Aorta (tissue), 5 donors: ENCODE measurements at regions not wholly inside any gene's neighbourhood (a gene's known extent, or its start where the extent isn't known, plus 50 kb on each side); places are given as distances from the start of the nearest gene placed in this dataset.

Experiments
- ATAC-seq: fragments of 200-7000 bp; cut with Tn5 transposase; one replicate; pipeline ENCODE4 v1.9.1; 2022; ENCODE audit warnings: moderate library complexity; ENCODE audit not compliant: low FRiP score
- DNase-seq, 2 donors: peaks; one replicate each; pipeline ENCODE4 v3.0.0-alpha.2; 2020
- H3K27ac ChIP-seq, 2 donors: one replicate each; pipeline ENCODE4 v1.5.1; 2013; ENCODE audit warnings: low read length in 2 of 2, mild to moderate bottlenecking in 2 of 2, moderate library complexity in 2 of 2, control low read depth in 1 of 2, inconsistent platforms in 1 of 2, low read depth in 1 of 2
- H3K27me3 ChIP-seq, 2 donors: one replicate each; pipeline ENCODE4 v1.6.1; 2013; ENCODE audit warnings: control low read depth in 1 of 2, low read length in 1 of 2, mild to moderate bottlenecking in 1 of 2, moderate library complexity in 1 of 2; ENCODE audit not compliant: insufficient read depth in 2 of 2, control insufficient read depth in 1 of 2
- H3K36me3 ChIP-seq, 2 donors: one replicate each; pipeline ENCODE4 v1.6.1; 2013; ENCODE audit warnings: control low read depth in 1 of 2, low read length in 1 of 2, mild to moderate bottlenecking in 1 of 2; ENCODE audit not compliant: insufficient read depth in 2 of 2, control insufficient read depth in 1 of 2
- H3K4me1 ChIP-seq, 2 donors: one replicate each; pipeline ENCODE4 v1.6.1; 2013; ENCODE audit warnings: low read length in 2 of 2, control low read depth in 1 of 2, mild to moderate bottlenecking in 1 of 2, moderate library complexity in 1 of 2; ENCODE audit not compliant: insufficient read depth in 2 of 2, control insufficient read depth in 1 of 2
- H3K4me3 ChIP-seq, 2 donors: one replicate each; pipeline ENCODE4 v1.5.1; 2013; ENCODE audit warnings: low read length in 2 of 2, control low read depth in 1 of 2, mild to moderate bottlenecking in 1 of 2
- H3K9me3 ChIP-seq: one replicate; pipeline ENCODE4 v1.6.1; 2013; ENCODE audit warnings: mild to moderate bottlenecking, low read length; ENCODE audit not compliant: control insufficient read depth
- WGBS, 2 donors: extraction: QIAGEN DNeasy Blood & Tissue Kit; methylation state at CpG; one replicate each; pipeline ENCODE4 v1.1.7; 2013; 5-methylcytosine and 5-hydroxymethylcytosine counted together
- intact Hi-C, 2 donors: fragments of 100-400 bp; cut with DNase I; formaldehyde crosslinking; loops; one replicate each; pipeline versions ENCODE4 v1.14.2 to v1.15.0; 2022
- donor health status: healthy with polysubstance abuse.
- donor health status: Bipolar disorder and iron deficiency.
- donor health status: DM: no; HTN: no; CAD: no.
- donor health status: DM: no; HTN: no; CAD: no.
- donor health status: DM: yes; HTN: yes; CAD: no.

DNA sequence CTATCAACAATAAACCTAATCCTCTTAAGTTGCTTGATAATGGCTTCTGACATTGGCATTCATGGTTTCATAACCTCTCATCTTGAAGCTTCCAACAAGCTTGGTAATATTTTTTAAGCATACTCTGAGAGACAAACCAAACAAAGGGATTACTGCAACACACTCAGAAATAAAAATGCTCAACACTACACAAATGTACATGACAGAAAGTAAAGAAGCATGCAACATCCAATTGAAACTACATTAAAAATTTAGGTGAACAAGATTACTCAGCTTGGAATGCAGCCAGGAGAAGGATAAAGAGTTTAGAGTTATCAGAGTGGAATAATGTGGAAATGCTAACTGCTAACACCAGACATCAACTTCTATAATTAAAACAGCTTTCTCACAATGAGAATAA lies 1136.6 kb upstream of the PABPC4L start:
- no peak for ATAC-seq
- H3K27ac ChIP-seq = no peak overlapping the region
- H3K36me3 ChIP-seq = no peaks in the 10 kb centered on the region
- no peaks in the 10 kb centered on the region for H3K27me3 ChIP-seq
- no peaks in the 10 kb centered on the region for H3K9me3 ChIP-seq
- DNase-seq = no peak
- intact Hi-C loops = no loop called here
- H3K4me3 ChIP-seq = no peak overlapping the region
- H3K4me1 ChIP-seq = no peaks in the 10 kb centered on the region

DNA sequence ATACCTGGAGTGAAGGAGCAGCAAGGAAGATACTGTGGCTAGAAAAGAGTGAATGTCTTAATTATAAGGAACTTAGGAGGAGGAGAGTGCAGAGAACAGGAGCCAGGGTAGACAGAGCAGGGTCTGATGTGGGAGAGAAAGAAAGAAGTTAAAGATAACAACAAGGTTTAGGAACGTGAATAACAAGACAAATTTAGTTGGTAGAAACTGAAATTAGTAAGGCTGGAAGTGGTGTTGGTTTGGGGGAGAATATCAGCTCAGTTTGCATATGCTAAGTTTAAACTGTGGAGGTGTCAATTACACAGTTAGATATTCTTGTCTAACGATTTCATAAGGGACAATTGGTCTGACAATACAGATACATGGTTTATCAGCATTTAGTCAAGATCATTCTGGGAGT lies 1123.7 kb upstream of the PABPC4L start:
- H3K27me3 ChIP-seq = no peaks in the 10 kb centered on the region
- DNase-seq = no peak
- no peaks in the 10 kb centered on the region for H3K36me3 ChIP-seq
- H3K9me3 ChIP-seq = no peaks in the 10 kb centered on the region
- WGBS, 2 donors = 53 to 58% methylated on average over 2 of the region's 2 CpGs
- no peak overlapping the region for H3K27ac ChIP-seq
- H3K4me3 ChIP-seq = no peak overlapping the region
- no peak for ATAC-seq
- no peaks in the 10 kb centered on the region for H3K4me1 ChIP-seq
- intact Hi-C loops = no loop called here

DNA sequence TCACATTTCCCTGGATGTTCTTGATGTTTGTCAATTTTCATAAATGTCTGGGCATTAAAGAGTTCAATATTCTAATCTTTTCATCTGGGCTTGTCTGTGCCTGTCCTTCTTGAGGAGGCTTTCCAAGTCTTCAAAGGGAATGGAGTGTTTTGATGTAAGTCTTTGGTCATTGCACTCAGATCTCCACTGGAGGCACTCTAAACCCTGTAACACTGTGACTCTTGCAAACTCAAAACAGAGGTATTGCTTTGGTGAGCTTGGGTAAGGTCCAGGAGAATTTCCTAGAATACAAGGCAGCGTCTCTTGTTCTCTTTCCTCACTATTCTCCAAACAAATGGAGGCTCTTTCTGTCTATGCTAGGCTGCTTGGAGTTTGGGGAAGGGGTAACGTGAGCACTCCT lies 1118.1 kb upstream of the PABPC4L start:
- intact Hi-C loops = no loop called here
- H3K9me3 ChIP-seq = peaks cover 1% of the 10 kb centered on the region
- H3K27ac ChIP-seq = no peak overlapping the region
- no peaks in the 10 kb centered on the region for H3K4me1 ChIP-seq
- WGBS, 2 donors = 91 to 93% methylated on average over 2 of the region's 2 CpGs
- ATAC-seq (no peak), DNase-seq (no peak)
- H3K27me3 ChIP-seq = no peaks in the 10 kb centered on the region
- H3K36me3 ChIP-seq = no peaks in the 10 kb centered on the region
- H3K4me3 ChIP-seq = no peak overlapping the region

DNA sequence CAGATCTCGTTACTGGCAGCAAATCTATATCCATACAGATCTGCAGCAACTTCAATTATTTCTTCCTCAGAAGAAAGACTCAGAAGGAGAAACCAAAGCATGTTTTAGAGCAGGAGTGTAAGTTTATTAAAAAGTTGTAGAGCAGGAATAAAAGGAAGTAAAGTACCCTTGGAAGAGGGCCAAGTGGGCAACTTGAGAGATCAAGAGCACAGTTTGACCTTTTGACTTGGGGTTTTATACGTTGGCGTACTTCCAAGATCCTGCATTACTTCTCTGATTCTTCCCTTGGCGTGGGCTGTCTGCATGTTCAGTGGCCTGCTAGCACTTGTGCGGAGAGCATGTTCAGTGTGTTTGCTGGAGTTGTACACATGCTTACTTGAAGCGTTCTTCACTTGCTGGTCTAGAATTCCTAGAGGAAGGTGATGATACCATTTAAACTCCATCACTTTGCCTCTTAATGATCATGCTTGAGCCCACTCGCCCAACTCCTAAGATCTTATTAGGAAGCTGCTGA lies 1114.7 kb upstream of the PABPC4L start:
- WGBS, 2 donors = 81 to 85% methylated on average over 7 of the region's 7 CpGs
- no peak for DNase-seq
- no peak overlapping the region for H3K4me3 ChIP-seq
- H3K4me1 ChIP-seq = no peaks in the 10 kb centered on the region
- H3K9me3 ChIP-seq = peaks cover 1% of the 10 kb centered on the region
- H3K27ac ChIP-seq = no peak overlapping the region
- intact Hi-C loops = no loop called here
- H3K27me3 ChIP-seq = no peaks in the 10 kb centered on the region
- ATAC-seq = no peak
- no peaks in the 10 kb centered on the region for H3K36me3 ChIP-seq

DNA sequence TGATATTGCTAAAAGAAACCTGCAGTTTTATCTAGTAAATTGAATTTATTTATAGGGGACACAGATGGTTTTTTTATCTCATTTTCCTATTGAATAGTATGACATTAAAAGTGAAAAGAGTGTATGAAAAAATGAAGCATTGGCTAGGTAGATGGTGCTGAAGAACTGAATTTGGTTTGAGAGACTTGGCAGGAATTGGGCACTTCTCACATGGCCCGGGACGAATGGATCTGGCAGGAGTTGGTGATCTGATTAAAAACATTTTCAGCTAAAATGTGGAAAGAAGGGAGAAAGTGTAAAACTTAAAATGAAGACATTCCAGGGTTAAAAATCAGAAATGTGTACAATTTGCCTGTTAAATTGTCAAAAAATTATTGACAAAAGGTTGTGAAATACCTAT lies 1088.5 kb upstream of the PABPC4L start:
- no peak overlapping the region for H3K27ac ChIP-seq
- no peaks in the 10 kb centered on the region for H3K4me1 ChIP-seq
- ATAC-seq = no peak
- 2 to 9% methylated on average over 2 of the region's 2 CpGs for WGBS, 2 donors
- no peak for DNase-seq
- no peak overlapping the region for H3K4me3 ChIP-seq
- H3K27me3 ChIP-seq = no peaks in the 10 kb centered on the region
- no peaks in the 10 kb centered on the region for H3K9me3 ChIP-seq
- no peaks in the 10 kb centered on the region for H3K36me3 ChIP-seq
- intact Hi-C loops = no loop called here

DNA sequence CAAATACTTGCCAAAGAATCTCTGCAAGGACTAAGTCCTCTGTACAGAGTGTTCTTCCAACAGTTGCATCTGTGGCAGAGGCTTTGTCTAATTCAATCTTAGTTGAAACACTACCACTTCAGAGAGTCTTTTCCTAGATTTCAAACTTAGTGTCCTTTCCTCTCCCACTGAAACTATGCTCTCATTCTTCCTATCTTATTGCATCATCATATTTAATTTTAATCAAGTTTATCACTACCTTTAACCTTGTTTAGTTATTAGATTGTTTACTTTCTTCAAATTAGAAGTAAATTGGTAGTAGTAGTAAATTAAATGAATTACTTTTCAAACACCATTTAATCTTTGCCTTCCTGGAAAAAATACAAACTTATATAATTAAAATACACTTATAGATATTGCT lies 1082.3 kb upstream of the PABPC4L start:
- no peaks in the 10 kb centered on the region for H3K9me3 ChIP-seq
- H3K27me3 ChIP-seq = no peaks in the 10 kb centered on the region
- intact Hi-C loops = no loop called here
- no peaks in the 10 kb centered on the region for H3K36me3 ChIP-seq
- H3K4me3 ChIP-seq = no peak overlapping the region
- no peaks in the 10 kb centered on the region for H3K4me1 ChIP-seq
- H3K27ac ChIP-seq = no peak overlapping the region
- DNase-seq (no peak), ATAC-seq (no peak)

DNA sequence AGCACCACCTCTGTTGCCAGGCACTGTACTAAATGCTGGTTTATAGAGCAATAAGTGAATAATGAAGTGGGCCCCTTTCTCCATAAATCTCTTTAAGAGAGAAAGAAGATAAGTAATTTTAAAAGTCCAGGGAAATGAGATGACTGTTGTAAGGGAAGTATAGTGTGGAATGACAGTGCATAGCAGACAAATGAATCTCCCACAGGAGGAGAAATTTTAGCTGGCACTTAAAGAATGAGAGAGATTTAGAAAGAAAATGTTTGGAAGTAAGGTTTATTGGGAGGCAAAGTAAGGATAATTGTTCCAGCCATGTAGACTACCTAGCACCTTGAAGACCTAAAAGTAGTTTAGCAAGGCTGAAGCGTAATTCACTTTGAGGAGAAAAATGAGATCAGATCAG lies 1081.1 kb upstream of the PABPC4L start:
- no peaks in the 10 kb centered on the region for H3K36me3 ChIP-seq
- H3K27me3 ChIP-seq = no peaks in the 10 kb centered on the region
- intact Hi-C loops = no loop called here
- H3K9me3 ChIP-seq = no peaks in the 10 kb centered on the region
- ATAC-seq (no peak), DNase-seq (no peak)
- H3K4me1 ChIP-seq = no peaks in the 10 kb centered on the region
- H3K27ac ChIP-seq = no peak overlapping the region
- no peak overlapping the region for H3K4me3 ChIP-seq
- WGBS, 2 donors = 94 to 97% methylated on average over 1 of the region's 1 CpG

DNA sequence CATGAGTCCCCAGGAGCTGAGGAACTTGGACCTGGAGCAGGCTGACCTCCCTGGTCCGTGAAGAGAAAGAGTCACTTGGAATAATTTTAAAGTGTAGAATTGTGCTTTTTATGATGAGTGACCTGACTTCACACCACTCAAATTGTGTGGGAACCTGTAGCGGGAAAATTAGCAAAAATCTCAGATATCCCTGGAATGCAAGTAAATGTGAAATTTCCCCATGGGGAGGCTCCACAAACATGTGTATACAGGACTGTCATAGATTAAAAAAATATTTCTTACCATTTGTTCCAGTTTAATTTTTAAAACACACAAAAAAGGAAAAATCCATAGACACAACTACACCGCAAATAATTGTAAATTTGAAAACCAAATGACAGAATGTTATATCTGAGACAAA lies 1079.6 kb upstream of the PABPC4L start:
- WGBS, 2 donors = 56 to 62% methylated on average over 3 of the region's 3 CpGs
- Histone ChIP-seq H3K36me3 (no peaks in the 10 kb centered on the region), H3K27ac (no peak overlapping the region), H3K4me3 (no peak overlapping the region), H3K27me3 (no peaks in the 10 kb centered on the region), H3K9me3 (no peaks in the 10 kb centered on the region), H3K4me1 (no peaks in the 10 kb centered on the region)
- no peak for ATAC-seq
- intact Hi-C loops = no loop called here
- no peak for DNase-seq

DNA sequence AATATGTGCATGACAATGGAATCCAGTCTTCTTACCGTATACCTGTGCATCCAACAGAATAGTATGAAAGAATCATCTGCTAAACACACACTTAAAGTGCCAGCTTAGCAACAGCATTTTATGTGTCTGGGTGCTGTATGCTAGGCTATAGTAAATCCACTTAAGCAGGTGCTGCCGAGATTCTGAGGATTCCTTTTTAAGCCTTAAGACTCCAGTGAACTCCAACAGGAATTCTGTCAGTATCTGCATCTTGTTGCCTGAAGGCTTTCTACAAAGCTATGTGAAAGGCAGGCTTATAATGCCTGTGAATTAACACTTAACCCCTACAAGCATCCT lies 1076.4 kb upstream of the PABPC4L start:
- intact Hi-C loops = no loop called here
- 37 to 40% methylated on average over 2 of the region's 2 CpGs for WGBS, 2 donors
- H3K9me3 ChIP-seq = no peaks in the 10 kb centered on the region
- ATAC-seq = no peak
- DNase-seq = no peak
- H3K36me3 ChIP-seq = no peaks in the 10 kb centered on the region
- H3K27ac ChIP-seq = no peak overlapping the region
- no peaks in the 10 kb centered on the region for H3K4me1 ChIP-seq
- H3K27me3 ChIP-seq = no peaks in the 10 kb centered on the region
- no peak overlapping the region for H3K4me3 ChIP-seq
